NB4 (cell line): ENCODE measurements at regions not wholly inside any gene's neighbourhood (a gene's known extent, or its start where the extent isn't known, plus 50 kb on each side); places are given as distances from the start of the nearest gene placed in this dataset.

Source experiments
- CTCF ChIP-seq: IDR thresholded peaks from one replicate; pipeline ENCODE4 v1.5.1; 2012; ENCODE audit warnings: low read depth, low read length
- MAX ChIP-seq: IDR thresholded peaks from 2 replicates; pipeline ENCODE4 v1.6.1; 2011; ENCODE audit warnings: low read depth, low read length
- MYC ChIP-seq: IDR thresholded peaks from 2 replicates; pipeline ENCODE4 v1.6.1; 2011; ENCODE audit warnings: low read depth, low read length
- POLR2A ChIP-seq: IDR thresholded peaks from 2 replicates; pipeline ENCODE4 v1.6.1; 2011; ENCODE audit warnings: mild to moderate bottlenecking; ENCODE audit not compliant: insufficient read length; ENCODE audit errors: extremely low read depth

GRCh38 chr2:5234563-5234962, 457.6 kb upstream of the SOX11 start:
- TF ChIP-seq POLR2A (no peak), MAX (no peak), CTCF (no peak), MYC (no peak)
